Mammary epithelial cell (primary cell): ENCODE measurements at regions not wholly inside any gene's neighbourhood (a gene's known extent, or its start where the extent isn't known, plus 50 kb on each side); places are given as distances from the start of the nearest gene placed in this dataset.

Experiments
- EZH2 ChIP-seq: IDR thresholded peaks from 2 replicates; pipeline ENCODE4 v1.6.1; 2012; ENCODE audit warnings: low read length, inconsistent platforms, borderline replicate concordance
- TF ChIP-seq, protein P1 (sequence below), 2 donors: IDR thresholded peaks in 1 of 2; conservative IDR thresholded peaks in 1 of 2; 2 replicates each; pipeline ENCODE4 v1.5.1; 2011 to 2012; ENCODE audit warnings: inconsistent platforms in 2 of 2, low read length in 2 of 2, mild to moderate bottlenecking in 2 of 2, control low read depth in 1 of 2, low read depth in 1 of 2; ENCODE audit not compliant: insufficient read depth in 1 of 2; ENCODE audit errors: extremely low read depth in 1 of 2

DNA sequence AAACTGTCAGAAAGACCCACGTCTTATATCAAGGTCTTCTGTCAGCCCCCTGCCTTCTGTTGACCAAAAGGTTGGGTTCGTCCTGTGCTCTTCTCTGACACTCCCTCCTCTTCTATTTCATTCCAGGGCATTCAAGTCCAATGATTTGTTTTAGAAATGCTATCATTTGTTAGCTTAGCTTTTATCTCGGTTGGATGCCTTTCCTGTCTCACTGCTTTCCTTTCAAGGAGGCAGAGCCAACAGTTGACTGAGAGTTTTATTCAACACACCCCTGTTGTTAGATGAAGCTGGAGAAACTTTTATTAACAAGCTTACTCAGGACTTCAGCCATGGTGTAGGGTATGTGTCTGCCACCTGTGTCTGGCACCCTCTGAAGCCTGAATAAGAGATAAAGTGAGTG lies 112.0 kb upstream of the SLC7A14 start:
- TF ChIP-seq, protein P1, sequence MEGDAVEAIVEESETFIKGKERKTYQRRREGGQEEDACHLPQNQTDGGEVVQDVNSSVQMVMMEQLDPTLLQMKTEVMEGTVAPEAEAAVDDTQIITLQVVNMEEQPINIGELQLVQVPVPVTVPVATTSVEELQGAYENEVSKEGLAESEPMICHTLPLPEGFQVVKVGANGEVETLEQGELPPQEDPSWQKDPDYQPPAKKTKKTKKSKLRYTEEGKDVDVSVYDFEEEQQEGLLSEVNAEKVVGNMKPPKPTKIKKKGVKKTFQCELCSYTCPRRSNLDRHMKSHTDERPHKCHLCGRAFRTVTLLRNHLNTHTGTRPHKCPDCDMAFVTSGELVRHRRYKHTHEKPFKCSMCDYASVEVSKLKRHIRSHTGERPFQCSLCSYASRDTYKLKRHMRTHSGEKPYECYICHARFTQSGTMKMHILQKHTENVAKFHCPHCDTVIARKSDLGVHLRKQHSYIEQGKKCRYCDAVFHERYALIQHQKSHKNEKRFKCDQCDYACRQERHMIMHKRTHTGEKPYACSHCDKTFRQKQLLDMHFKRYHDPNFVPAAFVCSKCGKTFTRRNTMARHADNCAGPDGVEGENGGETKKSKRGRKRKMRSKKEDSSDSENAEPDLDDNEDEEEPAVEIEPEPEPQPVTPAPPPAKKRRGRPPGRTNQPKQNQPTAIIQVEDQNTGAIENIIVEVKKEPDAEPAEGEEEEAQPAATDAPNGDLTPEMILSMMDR (conservative IDR thresholded peaks at IDR 0.05 in 1 of 2, IDR thresholded peaks at IDR 0.05 in 1 of 2; ENCODE audit: extremely low read depth in 1 of 2, insufficient read depth in 1 of 2, low read depth in 1 of 2, low read length in 2 of 2): no peak
- no peak for TF ChIP-seq EZH2
